HEK293T (cell line): ENCODE measurements at regions not wholly inside any gene's neighbourhood (a gene's known extent, or its start where the extent isn't known, plus 50 kb on each side); places are given as distances from the start of the nearest gene placed in this dataset.

Experiments
- CTCF ChIA-PET: fragments of 350-600 bp; formaldehyde crosslinking; extraction: SDS; loops from one replicate; lab custom pipeline; 2021; ENCODE audit warnings: antibody characterized with exemption, inconsistent platforms; lab: Yijun Ruan, JAX
- POLR2A ChIA-PET: fragments of 350-600 bp; formaldehyde crosslinking; extraction: SDS; loops from one replicate; lab custom pipeline; 2020; ENCODE audit warnings: antibody characterized with exemption, inconsistent platforms; lab: Yijun Ruan, JAX
- DNase-seq: peaks from one replicate; pipeline ENCODE4 v3.0.0; 2012; ENCODE audit warnings: mixed read lengths; ENCODE audit errors: extremely low spot score
- ARNT ChIP-seq: fragments of 450-650 bp; IDR thresholded peaks from 2 replicates; pipeline ENCODE4 v1.6.1; 2017; ENCODE audit warnings: mild to moderate bottlenecking
- BHLHE40 ChIP-seq: fragments of 450-650 bp; IDR thresholded peaks from 2 replicates; pipeline ENCODE4 v1.6.1; 2016; ENCODE audit warnings: mild to moderate bottlenecking, moderate library complexity, borderline replicate concordance
- CTBP1 ChIP-seq: fragments of 450-650 bp; IDR thresholded peaks from 2 replicates; pipeline ENCODE4 v1.6.1; 2016; ENCODE audit warnings: borderline replicate concordance
- ELF4 ChIP-seq: fragments of 450-650 bp; IDR thresholded peaks from 2 replicates; pipeline ENCODE4 v1.6.1; 2017; ENCODE audit warnings: antibody characterized with exemption
- FOXA1 ChIP-seq: fragments of 450-650 bp; IDR thresholded peaks from 2 replicates; pipeline ENCODE4 v1.6.1; 2016; ENCODE audit warnings: mild to moderate bottlenecking
- FOXK2 ChIP-seq: fragments of 450-650 bp; IDR thresholded peaks from 2 replicates; pipeline ENCODE4 v1.6.1; 2016; ENCODE audit warnings: mild to moderate bottlenecking
- FOXM1 ChIP-seq: fragments of 450-650 bp; IDR thresholded peaks from 2 replicates; pipeline ENCODE4 v1.6.1; 2017; ENCODE audit warnings: mild to moderate bottlenecking, borderline replicate concordance
- HDGF ChIP-seq: fragments of 450-650 bp; IDR thresholded peaks from 2 replicates; pipeline ENCODE4 v1.6.1; 2017; ENCODE audit warnings: antibody characterized with exemption, borderline replicate concordance
- L3MBTL2 ChIP-seq: fragments of 450-650 bp; conservative IDR thresholded peaks from 2 replicates; pipeline ENCODE4 v1.6.1; 2016; ENCODE audit warnings: mild to moderate bottlenecking
- LEF1 ChIP-seq: fragments of 450-650 bp; IDR thresholded peaks from 2 replicates; pipeline ENCODE4 v1.6.1; 2017; ENCODE audit warnings: mild to moderate bottlenecking, borderline replicate concordance
- NFRKB ChIP-seq: fragments of 450-650 bp; IDR thresholded peaks from 2 replicates; pipeline ENCODE4 v1.6.1; 2016; ENCODE audit warnings: mild to moderate bottlenecking, moderate library complexity
- SP1 ChIP-seq: fragments of 450-650 bp; IDR thresholded peaks from 2 replicates; pipeline ENCODE4 v1.6.1; 2017
- SUZ12 ChIP-seq: fragments of 450-650 bp; IDR thresholded peaks from 2 replicates; pipeline ENCODE4 v1.6.1; 2016; ENCODE audit warnings: mild to moderate bottlenecking
- TARDBP ChIP-seq: fragments of 450-650 bp; IDR thresholded peaks from 2 replicates; pipeline ENCODE4 v1.6.1; 2016
- ZNF384 ChIP-seq: fragments of 450-650 bp; IDR thresholded peaks from 2 replicates; pipeline ENCODE4 v1.6.1; 2016
- TF ChIP-seq, protein P1 (sequence below): fragments of 450-650 bp; IDR thresholded peaks from 2 replicates; pipeline ENCODE4 v1.6.1; 2016

DNA sequence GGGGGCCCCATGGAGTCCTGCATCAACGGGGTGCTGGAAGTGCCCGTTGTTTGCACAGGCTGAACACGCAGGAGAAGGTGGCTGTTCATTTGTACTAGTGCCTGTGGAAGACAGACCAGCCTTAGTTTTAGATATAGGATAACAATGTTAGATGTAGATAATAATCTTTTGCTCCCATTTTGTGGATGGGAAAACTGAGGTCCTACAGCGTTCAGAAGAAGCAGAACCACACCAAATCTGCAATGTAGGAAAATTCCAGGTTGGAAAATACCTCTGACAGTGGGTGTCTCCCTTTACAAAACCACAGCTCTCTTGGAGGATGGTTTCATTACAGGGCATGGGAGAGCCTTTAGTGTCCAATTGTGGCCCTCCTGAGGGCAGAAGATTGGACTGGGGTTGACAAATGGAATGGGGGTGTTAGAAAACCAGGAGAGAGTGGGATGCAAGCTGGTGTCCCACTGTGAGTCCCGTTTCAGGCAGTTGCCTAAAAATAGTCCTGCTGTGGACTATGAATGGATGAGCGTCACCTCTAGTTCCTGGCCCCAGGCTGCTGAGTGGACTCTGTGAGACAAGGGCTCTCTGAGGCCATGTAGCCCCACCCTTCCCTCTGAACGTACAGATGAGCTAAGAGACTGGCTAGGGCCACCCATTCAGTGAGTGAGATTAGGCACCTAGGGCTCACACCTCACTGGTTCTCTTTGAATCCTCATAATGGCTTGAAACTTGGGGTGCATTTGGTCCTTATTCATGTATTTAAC is 508.8 kb downstream of the MN1 start:
- no peak for TF ChIP-seq HDGF
- TF ChIP-seq ELF4, result no peak
- no peak for TF ChIP-seq FOXM1
- no peak for TF ChIP-seq ARNT
- no peak for TF ChIP-seq FOXK2
- no peak for TF ChIP-seq FOXA1
- TF ChIP-seq SUZ12, result no peak
- no peak for TF ChIP-seq TARDBP
- TF ChIP-seq, protein P1, sequence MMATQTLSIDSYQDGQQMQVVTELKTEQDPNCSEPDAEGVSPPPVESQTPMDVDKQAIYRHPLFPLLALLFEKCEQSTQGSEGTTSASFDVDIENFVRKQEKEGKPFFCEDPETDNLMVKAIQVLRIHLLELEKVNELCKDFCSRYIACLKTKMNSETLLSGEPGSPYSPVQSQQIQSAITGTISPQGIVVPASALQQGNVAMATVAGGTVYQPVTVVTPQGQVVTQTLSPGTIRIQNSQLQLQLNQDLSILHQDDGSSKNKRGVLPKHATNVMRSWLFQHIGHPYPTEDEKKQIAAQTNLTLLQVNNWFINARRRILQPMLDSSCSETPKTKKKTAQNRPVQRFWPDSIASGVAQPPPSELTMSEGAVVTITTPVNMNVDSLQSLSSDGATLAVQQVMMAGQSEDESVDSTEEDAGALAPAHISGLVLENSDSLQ, result no peak
- no peak for TF ChIP-seq SP1
- no peak for TF ChIP-seq L3MBTL2
- TF ChIP-seq CTBP1, result no peak
- DNase-seq, result no peak
- POLR2A ChIA-PET, result no interaction called here
- CTCF ChIA-PET, result no interaction called here

DNA sequence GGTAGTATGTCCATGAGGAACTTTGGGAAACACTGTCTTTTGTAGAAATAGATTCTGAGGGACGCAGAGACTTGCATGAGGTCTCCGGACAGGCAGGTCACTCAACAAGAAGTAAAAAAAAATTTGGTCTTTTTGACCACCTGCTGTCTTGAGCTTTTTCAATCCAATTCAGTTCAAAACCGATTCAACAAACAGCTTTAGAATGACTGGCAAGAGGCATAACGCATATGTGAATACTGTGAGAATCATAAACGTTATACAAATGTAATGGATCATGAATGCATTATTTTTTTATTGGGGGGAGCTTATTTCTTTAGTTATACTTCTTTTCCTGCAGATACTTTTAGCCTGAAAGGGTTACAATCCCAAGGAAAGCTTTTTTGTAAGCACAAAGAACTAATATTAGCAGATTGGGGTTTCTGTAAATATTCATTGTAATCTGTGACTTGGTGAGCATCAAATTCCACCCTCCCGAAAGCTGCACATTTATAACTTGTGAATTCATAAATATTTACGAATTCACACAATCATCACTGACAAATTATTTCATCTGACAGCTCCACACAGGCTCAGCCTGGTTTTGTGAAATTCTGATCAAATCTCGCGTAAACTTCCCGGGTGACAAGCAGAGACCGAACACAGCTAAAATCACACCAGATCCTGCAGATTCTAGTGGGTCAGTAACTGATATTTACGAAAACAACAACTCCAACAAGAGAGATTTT is 507.7 kb downstream of the MN1 start:
- no peak for TF ChIP-seq ZNF384
- TF ChIP-seq, protein P1, result no peak
- no peak for TF ChIP-seq LEF1
- TF ChIP-seq TARDBP, result no peak
- no peak for TF ChIP-seq BHLHE40
- TF ChIP-seq FOXM1, result no peak
- TF ChIP-seq CTBP1, result no peak
- no peak for TF ChIP-seq L3MBTL2
- TF ChIP-seq NFRKB, result no peak
- no peak for TF ChIP-seq HDGF
- TF ChIP-seq ELF4, result no peak
- TF ChIP-seq SP1, result no peak
- TF ChIP-seq ARNT, result no peak
- no peak for TF ChIP-seq SUZ12
- TF ChIP-seq FOXK2, result no peak
- no peak for TF ChIP-seq FOXA1
- ChIA-PET POLR2A (no interaction called here), CTCF (no interaction called here)
- no peak for DNase-seq

DNA sequence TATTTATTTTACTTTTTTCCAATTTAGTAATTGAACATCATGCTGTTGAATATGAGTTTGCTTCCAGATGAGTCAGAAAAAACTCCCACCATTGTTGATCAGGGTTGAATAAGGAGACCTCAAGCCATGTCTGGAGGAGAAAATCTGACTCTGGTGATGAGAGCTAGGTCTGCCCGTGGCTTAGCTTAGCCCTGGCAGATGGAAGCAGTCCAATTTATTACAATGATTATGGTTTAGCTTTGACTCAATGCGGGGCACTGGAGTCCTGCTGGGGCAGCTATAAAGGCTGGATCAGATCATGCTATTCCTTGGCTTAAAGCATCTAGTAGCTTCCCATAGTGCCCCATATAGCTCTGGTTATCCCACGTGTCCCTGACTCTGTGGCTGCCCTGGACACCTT is 506.5 kb downstream of the MN1 start:
- DNase-seq, result no peak
- ChIA-PET CTCF (no interaction called here), POLR2A (no interaction called here)
- TF ChIP-seq SUZ12 (no peak), ELF4 (no peak), ZNF384 (no peak), FOXM1 (no peak), CTBP1 (no peak), L3MBTL2 (no peak), BHLHE40 (no peak), ARNT (no peak), SP1 (no peak), NFRKB (no peak), TARDBP (no peak)
- TF ChIP-seq, protein P1, result no peak

DNA sequence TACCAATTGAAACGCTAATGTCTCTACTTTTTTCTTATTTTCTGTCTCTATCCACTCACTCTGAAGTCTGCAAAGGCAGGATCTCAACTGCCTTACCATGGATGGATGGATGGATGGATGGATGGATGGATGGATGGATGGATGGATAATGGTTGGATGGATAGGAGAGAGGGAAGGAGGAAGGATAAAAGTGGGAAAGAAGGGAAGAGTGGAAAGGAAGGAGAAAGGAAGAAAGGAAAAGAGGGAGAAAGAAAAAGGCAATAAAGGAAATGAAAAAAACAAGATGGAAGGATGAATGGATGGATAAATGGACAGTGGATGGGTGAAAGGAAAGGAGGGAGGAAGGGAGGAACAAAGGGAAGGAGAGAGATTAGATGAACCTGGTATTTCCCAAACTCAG is 506.0 kb downstream of the MN1 start:
- ChIA-PET POLR2A (no interaction called here), CTCF (no interaction called here)
- no peak for DNase-seq
- no peak for TF ChIP-seq FOXM1
- TF ChIP-seq HDGF, result no peak
- TF ChIP-seq CTBP1, result no peak
- no peak for TF ChIP-seq BHLHE40
- TF ChIP-seq ARNT, result no peak
- TF ChIP-seq FOXA1, result no peak
- no peak for TF ChIP-seq LEF1
- no peak for TF ChIP-seq NFRKB
- TF ChIP-seq ZNF384, result no peak
- TF ChIP-seq, protein P1, result no peak
- TF ChIP-seq FOXK2, result no peak

DNA sequence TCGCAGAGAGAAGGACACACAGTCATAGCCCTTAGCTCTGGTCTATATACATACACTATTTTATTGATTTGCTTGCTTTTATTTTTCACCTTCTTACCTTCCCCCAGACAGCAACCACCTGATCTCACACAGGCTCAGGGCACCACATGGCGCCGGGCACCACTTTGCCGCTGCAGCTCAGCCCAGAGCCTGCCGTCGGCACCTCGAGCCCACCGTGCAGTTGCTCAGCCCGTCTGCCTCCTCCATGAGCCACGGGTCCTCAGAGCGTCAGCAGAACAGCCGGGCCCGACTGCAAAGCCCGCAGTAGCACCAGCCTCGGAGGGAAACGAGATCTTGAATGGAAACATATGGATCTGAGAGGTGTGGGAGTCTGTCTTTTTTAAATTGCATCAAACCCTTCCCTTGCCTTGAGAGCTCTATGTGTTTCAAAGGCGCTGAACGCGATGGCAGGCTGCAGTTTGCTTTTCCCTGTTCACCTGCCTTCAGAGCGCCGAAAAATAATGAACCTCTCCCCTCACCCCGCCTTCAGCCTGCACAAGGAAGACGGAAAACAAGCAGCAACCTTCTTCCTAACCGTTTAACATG is 505.4 kb downstream of the MN1 start:
- DNase-seq, result no peak
- CTCF ChIA-PET, result no interaction called here
- no peak for TF ChIP-seq L3MBTL2
- TF ChIP-seq NFRKB, result no peak
- TF ChIP-seq BHLHE40, result no peak
- TF ChIP-seq CTBP1, result no peak
- TF ChIP-seq SP1, result no peak
- TF ChIP-seq FOXM1, result no peak
- TF ChIP-seq, protein P1, result no peak
- no peak for TF ChIP-seq SUZ12
- no peak for TF ChIP-seq TARDBP
- no peak for TF ChIP-seq FOXK2
- no peak for TF ChIP-seq ELF4
- no peak for TF ChIP-seq HDGF
- TF ChIP-seq FOXA1, result no peak
- TF ChIP-seq ARNT, result no peak
- no peak for TF ChIP-seq LEF1
- TF ChIP-seq ZNF384, result no peak
- POLR2A ChIA-PET, result no interaction called here
